ENCODE measurements at regions not wholly inside any gene's neighbourhood (a gene's known extent, or its start where the extent isn't known, plus 50 kb on each side); places are given as distances from the start of the nearest gene placed in this dataset.

DNA sequence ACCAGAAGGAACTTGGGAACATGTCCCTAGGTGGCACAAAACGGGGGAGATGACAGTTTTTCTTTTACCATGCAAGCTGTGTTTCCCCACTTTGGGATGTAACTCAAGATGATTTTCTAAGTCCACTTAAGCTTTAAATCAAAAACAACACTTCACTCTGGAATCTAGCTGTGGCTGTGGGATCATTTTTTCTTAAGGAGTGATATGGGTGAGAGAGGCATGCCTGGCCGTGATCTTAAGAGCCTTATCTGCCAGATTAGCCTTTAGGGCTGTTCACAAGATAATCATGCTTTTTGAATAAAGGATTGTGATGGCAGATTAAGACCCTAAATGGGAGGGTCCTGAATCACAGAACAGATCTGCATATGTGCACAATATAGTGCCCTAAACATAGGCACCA, 384.8 kb upstream of the SEMA6D start:
- Histone ChIP-seq H3K4me1 (replicated peaks in 1 of 2) (peaks cover 0 to 3% of the 10 kb centered on the region in 2 donors), H3K4me3 (no peak overlapping the region), H3K27ac (no peak overlapping the region)
- WGBS, 10 experiments = 20 to 100% (median 34%) methylated on average over 1 to 2 of the region's 2 CpGs; no CpG with 5 or more reads in 4 of the 10 experiments
- in situ Hi-C loops (cut with MboI; ENCODE audit: low pct_unique_long_range_greater_than_20kb in 2 of 9, low sequenced_read_pairs in 9 of 9, unreplicated experiment in 9 of 9) = no loop called here
- ATAC-seq (replicated peaks in 6 of 8) = peak in 2 of 8 experiments; percentile 12 to 45

DNA sequence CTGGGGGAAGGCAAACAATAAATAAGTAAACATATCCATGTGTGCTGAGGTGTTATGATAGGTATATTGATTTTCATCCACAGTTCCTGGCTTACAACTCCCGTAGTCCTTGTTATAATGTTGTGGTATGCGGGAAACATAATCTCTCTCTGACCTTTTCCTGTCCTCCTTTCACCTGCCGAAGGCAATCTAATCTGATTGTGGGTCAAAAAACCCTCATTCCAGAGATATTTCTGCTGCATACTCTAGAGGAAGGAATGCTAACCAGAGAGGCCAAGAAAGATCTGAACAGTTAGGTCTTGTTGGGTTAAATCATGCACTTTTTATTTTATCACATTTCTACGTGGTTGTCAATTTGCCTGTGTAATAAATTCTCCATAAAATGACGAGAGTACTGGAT, 383.6 kb upstream of the SEMA6D start:
- in situ Hi-C loops (cut with MboI; ENCODE audit: low pct_unique_long_range_greater_than_20kb in 2 of 9, low sequenced_read_pairs in 9 of 9, unreplicated experiment in 9 of 9) = no loop called here
- no peak for ATAC-seq (replicated peaks in 6 of 8)
- H3K4me1 ChIP-seq (replicated peaks in 1 of 2) = peaks cover 0 to 3% of the 10 kb centered on the region in 2 donors
- 40 to 100% (median 89%) methylated on average over 1 to 5 of the region's 5 CpGs; no CpG with 5 or more reads in 2 of the 10 experiments for WGBS, 10 experiments
- no peak overlapping the region for H3K4me3 ChIP-seq
- H3K27ac ChIP-seq = no peak overlapping the region

DNA sequence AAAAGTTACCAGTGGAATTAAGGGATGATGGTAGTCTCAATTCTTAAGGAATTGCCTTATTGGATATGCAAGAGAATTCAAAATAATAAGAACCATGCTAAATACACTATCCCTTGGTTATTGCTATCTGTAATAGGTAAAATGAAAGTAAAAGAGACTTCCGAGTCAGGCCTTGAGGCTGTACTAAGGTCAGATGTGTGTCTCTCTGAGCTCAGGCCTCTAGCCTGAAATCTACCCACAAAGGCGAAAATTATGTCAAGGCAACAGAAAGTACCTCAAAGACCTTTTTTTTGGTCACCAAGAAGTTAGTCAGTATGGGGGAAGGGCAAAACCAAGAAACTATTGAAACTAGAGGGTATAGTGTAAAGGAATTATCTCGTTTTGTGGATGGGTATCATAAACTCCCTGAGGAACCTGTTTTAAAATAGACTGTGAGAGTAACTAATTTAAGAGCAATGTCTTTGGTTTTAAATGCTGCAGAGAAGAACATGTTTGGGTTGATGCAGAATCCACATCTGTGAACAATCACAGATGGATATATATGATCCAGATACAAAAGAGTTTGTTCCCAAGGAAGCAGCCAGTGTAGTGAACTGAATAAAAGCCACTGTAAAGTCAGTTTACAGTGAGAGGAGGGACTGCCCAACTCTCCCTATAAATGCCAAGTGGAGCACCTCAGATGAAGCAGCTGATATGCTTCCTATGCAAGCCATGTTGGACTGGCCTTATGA, 382.3 kb upstream of the SEMA6D start:
- no peak for ATAC-seq (replicated peaks in 6 of 8)
- Histone ChIP-seq H3K27ac (no peak overlapping the region), H3K4me1 (replicated peaks in 1 of 2) (peaks cover 0 to 3% of the 10 kb centered on the region in 2 donors), H3K4me3 (no peak overlapping the region)
- WGBS, 10 experiments = 0 to 90% (median 80%) methylated on average over 1 to 3 of the region's 3 CpGs; no CpG with 5 or more reads in 3 of the 10 experiments
- in situ Hi-C loops (cut with MboI; ENCODE audit: low pct_unique_long_range_greater_than_20kb in 2 of 9, low sequenced_read_pairs in 9 of 9, unreplicated experiment in 9 of 9) = no loop called here

DNA sequence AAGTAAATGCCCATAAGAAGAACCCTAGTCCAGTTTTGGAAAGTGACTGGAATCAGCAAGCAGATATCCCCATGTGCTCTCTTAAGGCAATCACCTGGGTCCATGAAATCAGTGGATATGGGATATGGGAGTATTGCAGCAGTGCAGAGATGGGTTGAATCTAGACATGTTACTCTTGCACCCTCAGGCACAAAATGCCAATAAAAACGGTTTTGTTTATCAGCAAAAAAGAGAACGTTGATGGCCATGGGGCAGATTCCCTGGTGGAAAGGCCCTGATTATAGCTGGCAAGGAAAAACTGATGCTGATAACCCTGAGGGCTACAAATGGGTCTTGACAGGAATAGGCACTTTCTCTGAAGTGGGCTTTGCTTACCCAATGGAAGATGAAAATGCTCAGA, 380.2 kb upstream of the SEMA6D start:
- WGBS, 10 experiments = 0 to 100% (median 67%) methylated on average over 1 to 2 of the region's 2 CpGs; no CpG with 5 or more reads in 2 of the 10 experiments
- in situ Hi-C loops (cut with MboI; ENCODE audit: low pct_unique_long_range_greater_than_20kb in 2 of 9, low sequenced_read_pairs in 9 of 9, unreplicated experiment in 9 of 9) = no loop called here
- no peaks in the 10 kb centered on the region for H3K4me1 ChIP-seq (replicated peaks in 1 of 2)
- no peak overlapping the region for H3K4me3 ChIP-seq
- no peak for ATAC-seq (replicated peaks in 6 of 8)
- no peak overlapping the region for H3K27ac ChIP-seq

DNA sequence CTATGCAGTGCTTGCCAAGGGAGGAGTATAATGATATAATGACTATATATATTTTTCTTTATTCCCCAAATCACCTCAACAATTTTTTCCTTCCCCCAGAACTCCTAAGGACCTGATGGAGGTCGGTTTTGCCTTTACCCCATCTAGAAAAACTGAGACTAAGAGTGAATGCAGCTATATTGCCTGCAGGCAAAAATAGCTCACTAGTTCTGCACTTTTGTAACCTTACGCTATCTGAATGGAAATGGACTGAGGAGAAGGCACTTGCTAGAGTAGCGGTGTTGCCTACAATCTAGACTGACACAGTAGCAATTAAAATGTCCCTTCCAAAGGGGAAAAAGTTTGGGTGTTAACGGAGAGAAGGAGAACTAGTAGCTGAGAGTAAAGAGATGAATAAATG, 379.5 kb upstream of the SEMA6D start:
- 14 to 100% (median 91%) methylated on average over 1 to 4 of the region's 4 CpGs; no CpG with 5 or more reads in 1 of the 10 experiments for WGBS, 10 experiments
- peak in 1 of 8 experiments; percentile 29 for ATAC-seq (replicated peaks in 6 of 8)
- Histone ChIP-seq H3K27ac (no peak overlapping the region), H3K4me1 (replicated peaks in 1 of 2) (no peaks in the 10 kb centered on the region), H3K4me3 (no peak overlapping the region)
- in situ Hi-C loops (cut with MboI; ENCODE audit: low pct_unique_long_range_greater_than_20kb in 2 of 9, low sequenced_read_pairs in 9 of 9, unreplicated experiment in 9 of 9) = no loop called here

DNA sequence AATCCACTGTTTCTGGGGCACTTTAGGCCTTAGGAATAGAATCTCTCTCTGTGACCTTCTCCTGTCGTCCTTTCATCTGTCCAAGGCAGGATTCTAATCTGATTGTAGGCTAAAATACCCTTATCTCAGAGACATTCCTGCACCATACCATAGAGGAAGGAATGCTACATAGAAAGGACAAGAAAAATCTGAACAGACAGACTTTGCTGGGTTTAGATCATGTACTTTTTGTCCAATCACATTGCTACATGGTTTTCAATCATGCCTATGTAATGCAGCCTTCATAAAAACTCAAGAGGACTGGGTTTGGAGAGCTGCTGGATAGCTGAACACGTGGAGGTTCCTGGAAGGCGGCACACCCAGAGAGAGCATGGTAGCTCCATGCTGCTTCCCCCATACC, 378.5 kb upstream of the SEMA6D start:
- peak in 2 of 8 experiments; percentile 25 to 30 for ATAC-seq (replicated peaks in 6 of 8)
- no peak overlapping the region for H3K27ac ChIP-seq
- H3K4me3 ChIP-seq = no peak overlapping the region
- in situ Hi-C loops (cut with MboI; ENCODE audit: low pct_unique_long_range_greater_than_20kb in 2 of 9, low sequenced_read_pairs in 9 of 9, unreplicated experiment in 9 of 9) = no loop called here
- no peaks in the 10 kb centered on the region for H3K4me1 ChIP-seq (replicated peaks in 1 of 2)
- WGBS, 10 experiments = 7 to 82% (median 62%) methylated on average over 1 to 3 of the region's 3 CpGs; no CpG with 5 or more reads in 4 of the 10 experiments

DNA sequence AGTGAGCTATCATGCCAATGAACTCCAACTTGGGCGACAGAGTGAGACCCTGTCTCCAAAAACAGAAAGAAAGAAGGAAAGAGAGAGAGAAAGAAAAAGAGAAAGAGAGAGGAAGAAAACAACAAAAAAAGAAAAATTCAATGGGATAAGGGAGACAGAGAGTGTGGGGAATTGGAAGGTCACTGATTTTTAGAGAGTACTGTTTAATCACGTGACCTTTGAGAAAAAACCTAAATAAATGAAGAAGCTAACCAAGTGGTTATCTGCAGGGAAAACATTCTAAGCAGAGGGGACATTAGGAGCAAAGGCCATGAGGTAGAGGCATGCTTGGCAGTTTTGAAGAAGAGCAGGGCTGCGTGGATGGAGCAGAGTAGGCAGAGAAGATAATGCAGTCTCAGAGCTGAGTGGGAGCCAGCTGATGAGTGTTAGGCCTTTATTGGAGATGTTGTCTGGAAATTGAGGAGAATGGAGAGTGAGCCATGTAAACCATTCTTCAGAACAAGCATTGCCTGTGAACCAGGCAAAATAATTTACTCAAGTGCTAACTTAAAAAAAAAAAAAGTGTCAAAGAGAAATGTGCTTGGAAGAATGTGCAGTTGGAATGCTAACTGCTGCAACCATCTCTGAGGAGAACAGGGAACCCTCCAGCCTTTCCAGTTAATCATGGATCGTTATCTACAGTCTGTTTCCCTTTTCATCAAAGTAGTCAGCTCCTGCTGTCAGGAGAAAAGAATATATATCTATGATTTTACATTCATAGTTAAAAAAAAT, 377.3 kb upstream of the SEMA6D start:
- Histone ChIP-seq H3K4me1 (replicated peaks in 1 of 2) (no peaks in the 10 kb centered on the region), H3K27ac (no peak overlapping the region), H3K4me3 (no peak overlapping the region)
- 40 to 100% (median 86%) methylated on average over 2 to 4 of the region's 4 CpGs; no CpG with 5 or more reads in 1 of the 10 experiments for WGBS, 10 experiments
- ATAC-seq (replicated peaks in 6 of 8) = no peak
- in situ Hi-C loops (cut with MboI; ENCODE audit: low pct_unique_long_range_greater_than_20kb in 2 of 9, low sequenced_read_pairs in 9 of 9, unreplicated experiment in 9 of 9) = no loop called here

DNA sequence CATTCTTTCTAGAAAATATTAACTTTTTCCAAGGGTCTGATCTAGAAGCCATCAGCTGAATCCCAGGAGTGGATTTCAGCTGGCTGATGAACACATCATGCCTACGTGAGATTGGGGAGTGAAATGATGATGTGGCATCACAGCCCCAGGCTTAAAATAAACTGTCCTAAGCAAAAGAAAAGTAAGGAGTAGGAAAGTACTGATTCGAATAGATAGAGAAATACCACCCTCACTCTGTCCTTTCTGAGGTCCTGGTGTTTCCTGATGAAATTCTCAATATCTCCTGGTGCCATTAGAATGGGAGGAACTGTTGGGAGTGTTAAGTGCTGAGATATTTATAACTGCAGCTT, 376.8 kb upstream of the SEMA6D start:
- no peak overlapping the region for H3K4me3 ChIP-seq
- in situ Hi-C loops (cut with MboI; ENCODE audit: low pct_unique_long_range_greater_than_20kb in 2 of 9, low sequenced_read_pairs in 9 of 9, unreplicated experiment in 9 of 9) = no loop called here
- H3K4me1 ChIP-seq (replicated peaks in 1 of 2) = no peaks in the 10 kb centered on the region
- 25 to 100% (median 66%) methylated on average over 1 to 2 of the region's 2 CpGs; no CpG with 5 or more reads in 2 of the 10 experiments for WGBS, 10 experiments
- ATAC-seq (replicated peaks in 6 of 8) = no peak
- H3K27ac ChIP-seq = no peak overlapping the region

DNA sequence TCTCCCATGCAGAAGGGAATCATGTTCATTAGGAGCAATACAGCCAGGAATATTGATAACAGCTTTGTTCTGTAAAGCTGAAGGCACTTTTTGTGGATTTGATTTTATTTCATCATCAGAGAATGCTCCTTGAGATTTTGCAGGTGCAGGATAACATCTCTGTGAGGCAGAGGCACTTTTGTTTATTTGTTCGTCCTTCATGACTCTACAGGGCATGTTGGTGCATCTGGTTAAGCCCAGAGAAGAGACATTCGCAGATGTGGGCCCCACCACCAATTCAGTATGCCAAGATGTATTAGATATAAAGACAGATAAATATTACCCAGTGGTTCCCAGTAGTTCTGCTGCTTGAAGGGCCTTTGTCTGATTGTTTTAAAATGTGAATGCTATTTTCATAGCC, 368.1 kb upstream of the SEMA6D start:
- 60 to 100% (median 82%) methylated on average over 1 to 2 of the region's 2 CpGs; no CpG with 5 or more reads in 6 of the 10 experiments for WGBS, 10 experiments
- peaks cover 7% of the 10 kb centered on the region in 2 donors for H3K4me1 ChIP-seq (replicated peaks in 1 of 2)
- no peak overlapping the region for H3K27ac ChIP-seq
- peak in 1 of 8 experiments; percentile 18 for ATAC-seq (replicated peaks in 6 of 8)
- no peak overlapping the region for H3K4me3 ChIP-seq
- in situ Hi-C loops (cut with MboI; ENCODE audit: low pct_unique_long_range_greater_than_20kb in 2 of 9, low sequenced_read_pairs in 9 of 9, unreplicated experiment in 9 of 9) = no loop called here

DNA sequence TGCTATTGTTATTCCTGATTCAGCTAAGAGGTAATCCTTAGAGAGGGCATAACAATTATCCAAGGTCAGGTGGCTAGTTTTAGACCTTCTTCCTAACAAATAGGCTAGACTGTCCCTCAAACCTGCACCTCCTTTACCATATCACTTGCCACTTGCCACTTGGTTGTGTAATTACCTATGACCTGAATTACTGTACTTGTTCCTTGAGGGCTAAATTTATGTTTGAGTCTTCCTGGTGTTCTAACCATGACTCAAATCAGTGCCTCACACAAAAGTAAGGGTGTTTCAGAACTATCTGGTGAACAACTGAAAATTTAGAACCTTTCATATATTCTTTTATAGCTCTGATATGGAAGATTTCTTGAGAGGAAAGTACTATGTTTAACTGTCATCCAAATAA, 365.8 kb upstream of the SEMA6D start:
- peaks cover 7% of the 10 kb centered on the region in 2 donors for H3K4me1 ChIP-seq (replicated peaks in 1 of 2)
- H3K27ac ChIP-seq = no peak overlapping the region
- no peak overlapping the region for H3K4me3 ChIP-seq
- in situ Hi-C loops (cut with MboI; ENCODE audit: low pct_unique_long_range_greater_than_20kb in 2 of 9, low sequenced_read_pairs in 9 of 9, unreplicated experiment in 9 of 9) = no loop called here
- no peak for ATAC-seq (replicated peaks in 6 of 8)

DNA sequence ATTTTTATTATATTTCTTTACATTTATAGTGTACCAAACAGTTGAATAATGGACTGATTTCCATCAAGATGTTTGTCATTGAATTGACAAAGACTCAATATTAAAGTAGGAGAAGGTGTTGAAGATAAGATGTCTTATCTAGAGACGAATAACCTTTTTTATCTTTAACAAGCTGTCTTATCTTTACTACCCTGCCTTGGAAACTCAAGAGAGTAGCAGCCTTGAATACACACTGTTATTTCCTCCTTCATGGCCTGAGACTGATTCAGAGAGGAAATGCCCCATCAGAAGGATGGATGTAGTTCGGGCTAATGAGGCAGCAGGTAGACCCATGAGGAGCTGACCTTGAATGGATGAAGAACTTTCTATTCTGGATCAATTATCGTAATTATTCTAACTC, 365.1 kb upstream of the SEMA6D start:
- in situ Hi-C loops (cut with MboI; ENCODE audit: low pct_unique_long_range_greater_than_20kb in 2 of 9, low sequenced_read_pairs in 9 of 9, unreplicated experiment in 9 of 9) = no loop called here

DNA sequence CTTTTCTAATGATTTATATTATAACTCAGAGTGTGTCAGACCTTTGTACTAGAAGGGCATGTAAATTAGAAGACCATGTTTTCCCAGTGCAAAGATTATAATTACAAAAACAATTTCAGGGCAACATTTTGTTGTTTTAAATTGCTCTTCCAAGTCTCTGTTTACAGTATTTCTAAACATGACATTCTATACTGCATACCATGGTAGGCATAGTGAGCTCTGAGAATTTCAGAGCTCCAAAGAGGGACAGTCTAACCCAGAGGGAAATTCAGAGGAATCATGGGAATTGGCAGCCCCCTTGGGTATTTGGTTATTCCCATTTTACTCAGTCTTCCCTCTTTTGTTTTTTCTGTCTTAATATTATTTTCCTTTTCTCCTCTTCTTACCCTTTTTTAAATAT, 361.5 kb upstream of the SEMA6D start:
- Histone ChIP-seq H3K4me3 (no peak overlapping the region), H3K4me1 (replicated peaks in 1 of 2) (peaks cover 4 to 11% of the 10 kb centered on the region in 2 donors), H3K27ac (no peak overlapping the region)
- peak in 1 of 8 experiments; percentile 52 for ATAC-seq (replicated peaks in 6 of 8)
- in situ Hi-C loops (cut with MboI; ENCODE audit: low pct_unique_long_range_greater_than_20kb in 2 of 9, low sequenced_read_pairs in 9 of 9, unreplicated experiment in 9 of 9) = no loop called here

More for the DNA sequence above, 365.1 kb upstream of the SEMA6D start:
- peaks cover 7% of the 10 kb centered on the region in 2 donors for H3K4me1 ChIP-seq (replicated peaks in 1 of 2)
- no peak overlapping the region for H3K4me3 ChIP-seq
- no peak for ATAC-seq (replicated peaks in 6 of 8)
- no peak overlapping the region for H3K27ac ChIP-seq
- WGBS, 10 experiments = 0 to 100% (median 87%) methylated on average over 1 to 3 of the region's 3 CpGs; no CpG with 5 or more reads in 1 of the 10 experiments

DNA sequence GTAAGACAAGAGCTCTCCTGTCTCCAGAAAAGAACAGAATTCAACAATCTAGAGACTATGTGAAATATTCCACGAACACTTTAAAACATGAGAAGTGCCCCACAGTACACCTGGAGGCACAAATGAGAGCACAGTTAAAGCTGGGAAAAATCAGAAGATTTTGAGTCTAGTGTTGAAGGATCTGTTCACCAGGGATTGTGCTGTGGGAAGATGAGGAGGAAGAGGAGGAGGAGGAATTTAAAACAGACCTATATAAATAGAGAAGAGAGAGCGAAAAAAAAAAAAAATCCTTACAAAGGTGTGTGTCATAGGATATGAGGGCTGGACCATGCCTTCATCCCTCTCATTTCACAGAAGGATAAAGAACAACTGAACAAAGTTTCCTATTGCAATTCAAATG, 361.0 kb upstream of the SEMA6D start:
- ATAC-seq (replicated peaks in 6 of 8) = no peak
- Histone ChIP-seq H3K4me3 (no peak overlapping the region), H3K27ac (no peak overlapping the region), H3K4me1 (replicated peaks in 1 of 2) (peaks cover 4 to 12% of the 10 kb centered on the region in 2 donors)
- 21 to 100% (median 84%) methylated on average over 1 to 2 of the region's 2 CpGs; no CpG with 5 or more reads in 2 of the 10 experiments for WGBS, 10 experiments
- in situ Hi-C loops (cut with MboI; ENCODE audit: low pct_unique_long_range_greater_than_20kb in 2 of 9, low sequenced_read_pairs in 9 of 9, unreplicated experiment in 9 of 9) = no loop called here

Data from motor neuron (in vitro differentiated cells).